ENCODE measurements at regions not wholly inside any gene's neighbourhood (a gene's known extent, or its start where the extent isn't known, plus 50 kb on each side); places are given as distances from the start of the nearest gene placed in this dataset.
"Not testable (repeated sequence)": the region's sequence is repeated elsewhere in the genome, so short reads cannot be mapped to it uniquely, and the experiment has no call there.

DNA sequence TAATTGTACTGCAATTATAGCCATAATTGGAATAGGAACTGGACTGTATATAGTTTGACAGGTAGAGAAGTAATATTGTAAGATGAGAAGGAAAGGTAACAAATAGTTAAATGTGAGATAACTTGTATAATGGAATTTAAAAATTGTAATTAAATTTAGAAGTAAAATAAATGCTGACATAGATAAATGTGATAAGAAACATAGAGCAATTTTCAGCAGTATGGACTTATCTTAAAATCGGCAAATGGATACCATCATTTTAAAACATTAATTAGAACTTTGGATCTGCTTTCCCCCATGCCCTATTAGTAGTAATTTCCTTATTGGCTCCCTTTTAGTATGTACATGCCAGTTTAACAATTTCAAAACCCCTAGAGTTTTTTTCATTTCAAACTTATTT lies 274.8 kb upstream of the ZNG1F start:
- DNase-seq: not testable (repeated sequence)

DNA sequence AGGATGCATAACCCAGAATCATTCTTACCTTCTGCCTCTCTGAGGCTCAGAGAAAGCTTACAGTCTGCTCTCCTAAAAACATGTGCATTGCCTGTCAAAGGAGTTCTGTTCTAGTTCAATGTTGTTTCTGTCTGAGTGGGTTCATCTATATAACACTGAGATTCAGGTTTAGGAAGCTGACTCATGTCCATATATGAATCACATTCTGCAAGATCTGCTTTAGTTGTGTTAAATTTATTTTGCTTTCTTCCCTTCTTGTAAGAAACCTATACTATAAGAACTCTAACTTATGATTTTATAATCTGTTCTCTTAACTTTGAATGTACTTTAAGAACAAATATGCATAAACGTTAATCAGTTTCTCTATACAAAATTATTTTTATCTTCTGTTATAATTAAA lies 269.3 kb upstream of the ZNG1F start:
- peak; percentile 9 for DNase-seq

Data from fibroblast of skin of right biceps (primary cell).